ENCODE measurements at regions not wholly inside any gene's neighbourhood (a gene's known extent, or its start where the extent isn't known, plus 50 kb on each side); places are given as distances from the start of the nearest gene placed in this dataset.

DNA sequence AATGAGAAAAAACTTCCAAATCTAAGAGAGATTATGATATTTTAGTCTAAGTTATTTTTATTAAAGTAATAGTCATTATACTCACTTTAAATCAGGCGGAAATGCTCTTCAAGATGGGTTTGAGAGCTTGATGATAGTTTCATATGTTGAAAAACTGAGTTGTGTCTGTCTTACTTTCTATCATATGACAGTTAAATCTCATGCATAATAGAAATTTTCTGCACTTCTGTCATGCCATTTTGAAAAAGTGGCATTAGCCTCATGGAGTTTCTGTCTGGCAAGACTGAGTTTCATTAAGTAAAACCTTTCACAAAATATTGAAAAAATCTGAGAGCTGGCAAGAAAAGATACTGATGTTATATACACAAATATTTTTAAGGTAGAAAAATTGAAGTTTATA lies 511.8 kb downstream of the EPHA3 start:
- ATAC-seq (ENCODE audit: poor library complexity) (no peak), DNase-seq (no peak)
- intact Hi-C loops (cut with DNase I): no loop called here

DNA sequence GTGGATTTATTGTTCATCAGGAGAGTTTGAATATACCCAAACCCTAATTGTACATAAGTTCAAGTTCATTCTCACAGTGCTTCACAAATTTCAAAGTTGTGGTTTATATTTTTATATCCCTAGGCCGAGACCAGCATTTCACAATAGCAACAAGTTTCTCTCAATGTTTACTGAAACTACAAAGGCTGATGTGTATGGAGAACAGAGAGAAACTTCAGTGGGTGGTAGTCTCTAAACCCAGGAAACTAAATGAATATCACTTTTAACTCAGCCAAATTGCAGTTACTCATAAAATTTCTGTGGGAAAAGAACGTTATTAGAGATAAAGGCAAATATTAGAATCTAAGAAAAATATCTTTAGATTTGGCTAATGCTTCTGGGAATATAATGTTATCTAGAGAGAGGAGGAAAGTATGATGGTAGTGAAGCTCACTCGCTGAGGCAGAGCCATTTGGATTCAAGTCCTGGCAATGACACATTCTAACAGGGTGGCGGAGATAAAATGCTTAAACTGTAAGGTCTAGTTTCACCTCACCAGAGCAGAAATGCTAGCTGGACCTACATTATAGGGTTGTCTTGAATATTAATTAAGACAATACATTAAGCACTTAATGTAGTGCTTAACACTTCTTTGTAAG lies 514.8 kb downstream of the EPHA3 start:
- DNase-seq (no peak), ATAC-seq (ENCODE audit: poor library complexity) (no peak)
- intact Hi-C loops (cut with DNase I): no loop called here

DNA sequence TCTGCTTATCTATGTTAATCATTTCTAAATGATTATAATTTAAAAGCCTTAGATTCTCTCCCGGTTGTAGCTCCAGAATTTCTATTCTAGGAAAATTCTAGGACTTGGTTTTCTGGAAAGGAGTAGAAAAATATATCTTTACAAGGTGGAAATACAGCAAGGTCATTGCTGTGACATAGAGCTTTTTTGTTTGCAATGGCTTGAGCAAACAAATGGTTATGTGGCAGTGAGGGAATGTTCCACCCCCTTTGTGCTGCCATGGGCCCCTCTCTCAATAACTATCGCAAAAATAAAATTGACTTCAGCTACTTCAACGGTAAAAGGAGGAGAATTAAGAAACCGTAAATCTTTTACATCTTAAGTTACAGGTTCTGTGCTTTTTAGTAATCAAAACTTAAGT lies 517.1 kb downstream of the EPHA3 start:
- ATAC-seq (ENCODE audit: poor library complexity): no peak
- intact Hi-C loops (cut with DNase I): no loop called here

GRCh38 chr3:89625945-89626344 lies 518.5 kb downstream of the EPHA3 start:
- no peak for ATAC-seq (ENCODE audit: poor library complexity)
- intact Hi-C loops (cut with DNase I): no loop called here
- DNase-seq: no peak

More for the DNA sequence above, 517.1 kb downstream of the EPHA3 start:
- no peak for DNase-seq

DNA sequence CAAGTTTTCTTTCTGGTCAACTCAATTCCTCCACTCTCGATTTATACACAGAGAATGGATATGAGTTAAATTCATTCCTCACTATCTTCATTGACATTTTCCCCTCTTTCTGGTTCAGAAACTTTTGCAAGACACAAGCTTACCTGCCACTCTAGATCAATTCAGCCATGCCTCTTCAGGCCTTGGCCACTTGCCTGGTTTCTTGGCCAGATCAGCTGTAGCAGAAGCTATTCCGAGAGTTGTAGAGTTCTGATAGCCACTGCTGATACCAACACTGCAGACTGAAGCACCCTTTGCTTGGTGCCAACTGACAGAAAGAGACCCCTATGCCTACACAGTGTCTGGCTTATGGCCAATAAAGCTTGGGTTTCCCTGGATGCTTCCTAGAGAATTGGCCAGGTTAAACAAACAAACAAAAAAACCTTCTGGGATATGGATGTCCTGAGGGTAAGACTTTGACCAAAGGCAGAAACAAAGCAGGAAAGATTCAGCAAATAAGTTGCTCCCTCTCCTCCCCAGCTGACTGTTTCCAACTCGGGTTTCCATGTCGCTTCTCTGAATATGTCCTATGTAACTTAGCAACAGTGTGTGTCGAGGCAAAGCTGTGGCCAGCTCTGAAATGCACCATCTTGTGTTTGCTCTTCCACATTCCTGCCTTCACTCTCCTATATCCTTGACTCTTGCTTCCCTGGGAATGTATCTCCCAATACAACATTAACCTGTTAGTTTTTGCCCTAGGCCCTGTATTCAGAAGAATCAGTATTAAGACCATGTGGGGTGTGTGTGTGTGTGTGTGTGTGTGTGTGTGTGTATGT lies 521.6 kb downstream of the EPHA3 start:
- ATAC-seq (ENCODE audit: poor library complexity) (no peak), DNase-seq (no peak)
- intact Hi-C loops (cut with DNase I): no loop called here

GRCh38 chr3:89635137-89635536 lies 527.7 kb downstream of the EPHA3 start:
- DNase-seq (no peak), ATAC-seq (ENCODE audit: poor library complexity) (no peak)
- intact Hi-C loops (cut with DNase I): no loop called here

DNA sequence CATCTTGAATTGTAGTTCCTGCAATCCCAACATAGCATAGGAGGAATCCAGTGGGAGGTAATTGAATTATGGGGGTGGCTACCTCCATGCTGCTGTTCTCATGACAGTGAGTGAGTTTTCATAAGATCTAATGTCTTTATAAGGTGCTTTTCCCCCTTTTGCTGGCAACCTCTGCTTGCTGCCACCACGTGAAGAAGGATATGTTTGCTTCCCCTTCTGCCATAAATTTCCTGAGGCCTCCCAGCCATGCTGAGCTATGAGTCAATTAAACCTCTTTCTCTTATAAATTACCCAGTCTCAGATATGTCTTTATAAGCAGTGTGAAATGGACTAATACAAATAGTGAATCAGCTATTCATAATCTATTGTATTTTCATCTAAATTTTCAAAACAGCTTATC lies 537.3 kb downstream of the EPHA3 start:
- intact Hi-C loops (cut with DNase I): no loop called here
- no peak for ATAC-seq (ENCODE audit: poor library complexity)
- DNase-seq: no peak

DNA sequence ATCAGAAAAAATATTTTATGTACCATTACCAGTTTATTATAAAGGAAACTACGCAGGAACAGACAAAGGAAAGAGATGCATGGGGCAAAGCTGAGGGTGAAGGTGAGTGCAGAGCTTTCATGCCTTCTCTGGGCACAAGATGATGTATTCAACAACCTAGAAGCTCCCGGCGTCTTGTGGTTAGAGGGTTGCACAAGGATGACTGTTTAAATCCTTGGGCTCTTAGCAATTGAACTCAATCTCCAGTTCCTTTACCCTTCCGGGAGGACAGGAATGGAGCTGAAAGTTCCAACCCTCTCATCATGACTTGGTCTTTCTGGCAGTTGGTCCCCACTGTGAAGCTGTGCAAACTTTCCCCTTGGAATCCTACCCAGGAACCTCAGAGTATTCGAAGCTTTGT lies 542.0 kb downstream of the EPHA3 start:
- DNase-seq: no peak
- ATAC-seq (ENCODE audit: poor library complexity): no peak
- intact Hi-C loops (cut with DNase I): no loop called here

- no peak for ATAC-seq (ENCODE audit: poor library complexity)
- intact Hi-C loops (cut with DNase I): no loop called here
- no peak for DNase-seq
Observed at GRCh38 chr3:89654031-89654430, 546.6 kb downstream of the EPHA3 start.

- intact Hi-C loops (cut with DNase I): no loop called here
- ATAC-seq (ENCODE audit: poor library complexity) (no peak), DNase-seq (no peak)
Observed at GRCh38 chr3:89656388-89656787, 549.0 kb downstream of the EPHA3 start.

DNA sequence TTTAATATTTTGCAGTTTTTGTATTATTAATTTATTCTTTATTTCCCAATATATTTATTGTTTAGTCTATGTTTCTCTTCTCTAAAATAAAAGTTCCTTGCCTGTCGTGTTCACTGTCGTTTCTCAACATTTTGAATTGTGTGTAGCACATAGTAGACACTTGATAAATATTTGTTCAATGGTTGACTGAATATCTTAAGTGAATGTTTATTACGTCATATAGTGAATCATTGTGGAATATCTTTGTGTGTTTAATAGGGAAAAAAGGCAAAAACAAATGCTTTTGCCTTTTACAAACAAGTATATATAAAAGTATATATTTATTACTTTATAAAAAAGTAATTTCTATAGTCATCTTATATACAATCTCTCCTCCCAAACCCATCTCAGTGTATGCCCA lies 572.3 kb downstream of the EPHA3 start:
- no peak for DNase-seq
- no peak for ATAC-seq (ENCODE audit: poor library complexity)
- intact Hi-C loops (cut with DNase I): no loop called here

DNA sequence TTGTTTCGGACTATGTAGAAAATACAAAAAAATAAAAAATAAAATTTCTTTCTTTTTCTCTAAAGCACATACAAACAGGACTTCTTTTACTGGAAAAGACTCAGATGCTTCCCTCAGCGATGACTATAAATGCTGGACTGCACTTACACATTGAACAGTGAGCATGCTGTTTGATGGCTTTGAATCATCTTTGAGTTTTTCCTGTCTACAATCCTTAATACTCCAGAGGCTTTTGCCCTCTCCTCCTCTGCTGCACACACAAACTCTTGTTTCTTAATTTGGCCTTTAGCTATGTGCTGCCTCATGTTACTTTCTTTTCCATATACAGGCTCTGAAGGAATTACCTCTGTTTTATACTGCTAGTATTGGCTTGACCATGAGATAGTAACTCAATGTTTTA lies 575.1 kb downstream of the EPHA3 start:
- DNase-seq (no peak), ATAC-seq (ENCODE audit: poor library complexity) (no peak)
- intact Hi-C loops (cut with DNase I): no loop called here

- no peak for ATAC-seq (ENCODE audit: poor library complexity)
- DNase-seq: no peak
- intact Hi-C loops (cut with DNase I): no loop called here
Observed at GRCh38 chr3:89685731-89686130, 578.3 kb downstream of the EPHA3 start.

- DNase-seq: no peak
- ATAC-seq (ENCODE audit: poor library complexity): no peak
- intact Hi-C loops (cut with DNase I): no loop called here
Observed at GRCh38 chr3:89690646-89691045, 583.2 kb downstream of the EPHA3 start.

DNA sequence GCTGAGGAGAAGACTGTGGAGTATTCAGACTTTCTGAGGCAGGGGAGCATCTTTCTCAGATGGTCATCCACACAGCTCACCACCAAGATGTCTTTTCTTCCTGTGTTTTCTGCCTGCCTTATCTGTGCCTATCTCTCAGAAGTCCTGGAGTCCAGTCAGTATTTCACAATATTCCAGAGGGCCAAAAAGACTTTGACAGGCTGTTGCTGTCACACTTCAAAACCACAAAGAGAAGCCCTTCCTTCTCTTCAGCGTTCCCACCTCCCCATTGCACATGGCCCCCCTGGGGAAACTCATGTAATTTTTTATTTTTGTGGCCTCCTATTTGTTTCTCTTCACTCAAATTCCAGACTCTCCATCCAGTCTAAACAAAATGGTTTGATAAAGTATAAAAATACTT lies 585.2 kb downstream of the EPHA3 start:
- peak; percentile 20 for ATAC-seq (ENCODE audit: poor library complexity)
- intact Hi-C loops (cut with DNase I): no loop called here
- DNase-seq: no peak

DNA sequence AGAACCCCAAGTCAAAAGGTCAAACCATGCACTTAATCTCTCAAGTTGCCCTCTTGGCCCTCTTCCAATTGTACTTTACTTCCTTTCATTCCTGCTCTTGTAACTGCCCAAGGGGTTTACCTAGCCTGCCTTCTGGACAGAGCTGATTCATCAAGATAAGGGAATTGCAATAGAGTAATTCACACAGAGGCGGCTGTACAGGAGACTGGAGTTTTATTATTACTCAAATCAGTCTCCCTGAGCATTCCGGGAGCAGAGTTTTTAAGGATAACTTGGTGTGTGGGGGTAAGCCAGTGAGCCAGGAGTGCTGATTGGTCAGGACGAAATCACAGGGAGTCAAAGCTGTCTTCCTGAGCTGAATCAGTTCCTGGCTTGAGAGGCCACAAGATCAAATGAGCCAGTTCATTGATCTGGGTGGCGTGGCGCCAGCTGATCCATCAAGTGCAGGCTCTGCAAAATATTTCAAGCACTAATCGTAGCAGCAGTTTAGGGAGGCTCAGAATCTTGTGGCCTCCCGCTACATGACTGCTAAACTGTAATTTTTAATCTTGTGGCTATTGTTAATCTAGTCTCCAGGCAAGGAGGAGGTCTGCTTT lies 590.0 kb downstream of the EPHA3 start:
- intact Hi-C loops (cut with DNase I): no loop called here
- ATAC-seq (ENCODE audit: poor library complexity): no peak
- DNase-seq: no peak

GRCh38 chr3:89698208-89698830 lies 590.9 kb downstream of the EPHA3 start:
- DNase-seq (no peak), ATAC-seq (ENCODE audit: poor library complexity) (no peak)
- intact Hi-C loops (cut with DNase I): no loop called here

DNA sequence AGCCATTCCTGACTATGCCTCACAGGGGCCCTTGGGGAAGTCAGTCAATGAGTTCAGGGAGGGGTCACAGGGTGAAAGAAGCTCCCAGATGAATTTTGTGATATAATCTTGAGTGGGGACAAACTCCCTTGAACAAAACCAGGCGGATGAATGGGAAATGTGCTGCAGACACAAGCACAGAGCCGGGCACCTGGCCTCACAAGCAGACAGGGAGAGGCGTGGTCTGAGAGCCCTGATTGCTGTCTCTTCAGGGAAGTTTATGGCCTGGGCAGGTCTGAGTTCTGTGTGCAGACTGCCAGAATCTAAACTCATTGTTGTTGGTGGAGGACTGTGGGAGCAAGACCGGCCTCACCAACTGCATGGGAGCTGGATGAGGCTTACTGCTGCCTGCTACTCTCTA lies 591.8 kb downstream of the EPHA3 start:
- DNase-seq (no peak), ATAC-seq (ENCODE audit: poor library complexity) (peak; percentile 43)
- intact Hi-C loops (cut with DNase I): no loop called here

DNA sequence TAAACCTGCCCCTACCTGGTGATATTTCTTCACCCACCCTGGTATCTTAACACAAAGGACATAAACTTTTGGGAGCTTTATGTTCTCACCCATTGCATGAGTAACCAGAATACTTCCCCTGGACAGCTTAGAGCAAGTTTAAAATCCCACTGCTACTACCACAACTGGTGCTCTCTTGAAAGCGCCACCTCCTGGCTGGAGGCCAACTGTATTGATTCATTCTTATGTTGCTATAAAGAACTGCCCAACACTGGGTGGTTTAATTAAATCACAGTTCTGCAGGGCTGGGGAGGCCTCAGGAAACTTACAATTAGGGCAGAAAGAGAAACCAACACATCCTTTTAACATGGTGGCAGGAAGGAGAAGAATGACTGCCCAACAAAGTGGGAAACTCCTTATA lies 592.4 kb downstream of the EPHA3 start:
- intact Hi-C loops (cut with DNase I): no loop called here
- ATAC-seq (ENCODE audit: poor library complexity) (no peak), DNase-seq (no peak)

GRCh38 chr3:89702404-89702803 lies 595.0 kb downstream of the EPHA3 start:
- DNase-seq (no peak), ATAC-seq (ENCODE audit: poor library complexity) (no peak)
- intact Hi-C loops (cut with DNase I): no loop called here

Measured in Right ventricle myocardium superior (tissue), 1 donor.